Sigmoid colon (tissue), 6 donors: ENCODE measurements at regions not wholly inside any gene's neighbourhood (a gene's known extent, or its start where the extent isn't known, plus 50 kb on each side); places are given as distances from the start of the nearest gene placed in this dataset.

Experiments used
- DNase-seq: peaks from one replicate; pipeline ENCODE4 v3.0.0-alpha.2; 2019
- H3K27ac ChIP-seq, 4 donors: fragments of 200-600 bp; sonication (generic); one replicate each; pipeline ENCODE4 v1.5.1; 2016 to 2019; ENCODE audit warnings: mild to moderate bottlenecking in 1 of 4
- H3K27me3 ChIP-seq, 3 donors: fragments of 200-600 bp; sonication (generic); one replicate each; pipeline ENCODE4 v1.5.1; 2019; ENCODE audit warnings: mild to moderate bottlenecking in 1 of 3
- H3K36me3 ChIP-seq, 4 donors: fragments of 200-600 bp; sonication (generic); one replicate each; pipeline ENCODE4 v1.5.1; 2016 to 2019
- H3K4me1 ChIP-seq, 4 donors: fragments of 200-600 bp; sonication (generic); one replicate each; pipeline ENCODE4 v1.5.1; 2017 to 2019
- H3K4me3 ChIP-seq, 4 donors: fragments of 200-600 bp; sonication (generic); one replicate each; pipeline ENCODE4 v1.5.1; 2017 to 2019; ENCODE audit warnings: mild to moderate bottlenecking in 2 of 4, moderate library complexity in 1 of 4
- H3K9me3 ChIP-seq, 4 donors: fragments of 200-600 bp in 3 of 4; sonication (generic) in 3 of 4; one replicate each; pipeline versions ENCODE4 v1.5.1 to v1.6.1; 2013 to 2019
- EP300 ChIP-seq, 4 donors: sonication (generic); formaldehyde crosslinking; IDR thresholded peaks; one replicate each; pipeline ENCODE4 v1.6.1; 2017; ENCODE audit warnings: antibody characterized with exemption in 4 of 4
- POLR2A ChIP-seq, 2 donors: fragments of 450-650 bp; IDR thresholded peaks; one replicate each; pipeline ENCODE4 v1.6.1; 2016; ENCODE audit warnings: antibody characterized with exemption in 2 of 2, mild to moderate bottlenecking in 2 of 2, moderate library complexity in 2 of 2
- POLR2AphosphoS5 ChIP-seq, 4 donors: sonication (generic); formaldehyde crosslinking; IDR thresholded peaks; one replicate each; pipeline ENCODE4 v1.6.1; 2017; ENCODE audit warnings: antibody characterized with exemption in 4 of 4
- WGBS, 2 donors: extraction: QIAGEN DNeasy Blood & Tissue Kit; methylation state at CpG; one replicate each; pipeline ENCODE4 v1.1.7; 2013; 5-methylcytosine and 5-hydroxymethylcytosine counted together
- intact Hi-C: fragments of 100-400 bp; cut with DNase I; formaldehyde crosslinking; loops from one replicate; pipeline ENCODE4 v1.15.1; 2023
- TF ChIP-seq, protein P1 (sequence below), 4 experiments: fragments of 450-650 bp in 3 of 4; fragments of 200-600 bp in 1 of 4; IDR thresholded peaks; one replicate each; pipeline ENCODE4 v1.5.1; 2016 to 2019; ENCODE audit warnings: antibody characterized with exemption in 4 of 4, mild to moderate bottlenecking in 3 of 4, moderate library complexity in 2 of 4
- donor health status: healthy with polysubstance abuse.
- donor health status: healthy.

DNA sequence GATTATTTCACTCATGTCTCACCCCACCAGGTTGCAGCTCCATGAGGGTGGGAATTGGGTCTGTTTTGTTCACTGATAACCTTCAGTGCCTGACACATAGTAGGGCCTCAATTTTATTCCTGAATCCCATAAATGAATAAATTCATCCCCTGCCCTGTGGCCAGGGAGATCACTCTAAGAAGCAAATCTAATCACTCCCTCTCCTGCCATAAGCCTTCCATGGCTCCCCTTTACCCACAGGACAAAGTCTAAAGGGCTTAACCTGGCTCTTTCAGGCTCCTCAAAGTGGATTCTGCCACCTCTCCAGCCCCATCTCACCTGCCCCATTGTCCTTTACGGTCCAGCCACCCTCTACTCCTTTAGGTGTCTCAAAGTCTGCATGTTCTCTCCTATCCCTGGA is 141.8 kb upstream of the PTPN1 start:
- H3K4me3 ChIP-seq = no peak overlapping the region
- no peaks in the 10 kb centered on the region for H3K27me3 ChIP-seq
- 21 to 64% methylated on average over 1 of the region's 1 CpG for WGBS, 2 donors
- no peak overlapping the region for H3K27ac ChIP-seq
- intact Hi-C loops = no loop called here
- no peaks in the 10 kb centered on the region for H3K36me3 ChIP-seq
- no peaks in the 10 kb centered on the region for H3K9me3 ChIP-seq
- no peak for DNase-seq
- peaks cover 0 to 10% (median 5%) of the 10 kb centered on the region in 4 donors for H3K4me1 ChIP-seq
- TF ChIP-seq POLR2AphosphoS5 (IDR thresholded peaks at IDR 0.05) (no peak), EP300 (IDR thresholded peaks at IDR 0.05) (no peak), POLR2A (IDR thresholded peaks at IDR 0.05) (no peak)
- TF ChIP-seq, protein P1, sequence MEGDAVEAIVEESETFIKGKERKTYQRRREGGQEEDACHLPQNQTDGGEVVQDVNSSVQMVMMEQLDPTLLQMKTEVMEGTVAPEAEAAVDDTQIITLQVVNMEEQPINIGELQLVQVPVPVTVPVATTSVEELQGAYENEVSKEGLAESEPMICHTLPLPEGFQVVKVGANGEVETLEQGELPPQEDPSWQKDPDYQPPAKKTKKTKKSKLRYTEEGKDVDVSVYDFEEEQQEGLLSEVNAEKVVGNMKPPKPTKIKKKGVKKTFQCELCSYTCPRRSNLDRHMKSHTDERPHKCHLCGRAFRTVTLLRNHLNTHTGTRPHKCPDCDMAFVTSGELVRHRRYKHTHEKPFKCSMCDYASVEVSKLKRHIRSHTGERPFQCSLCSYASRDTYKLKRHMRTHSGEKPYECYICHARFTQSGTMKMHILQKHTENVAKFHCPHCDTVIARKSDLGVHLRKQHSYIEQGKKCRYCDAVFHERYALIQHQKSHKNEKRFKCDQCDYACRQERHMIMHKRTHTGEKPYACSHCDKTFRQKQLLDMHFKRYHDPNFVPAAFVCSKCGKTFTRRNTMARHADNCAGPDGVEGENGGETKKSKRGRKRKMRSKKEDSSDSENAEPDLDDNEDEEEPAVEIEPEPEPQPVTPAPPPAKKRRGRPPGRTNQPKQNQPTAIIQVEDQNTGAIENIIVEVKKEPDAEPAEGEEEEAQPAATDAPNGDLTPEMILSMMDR (IDR thresholded peaks at IDR 0.05) = no peak

DNA sequence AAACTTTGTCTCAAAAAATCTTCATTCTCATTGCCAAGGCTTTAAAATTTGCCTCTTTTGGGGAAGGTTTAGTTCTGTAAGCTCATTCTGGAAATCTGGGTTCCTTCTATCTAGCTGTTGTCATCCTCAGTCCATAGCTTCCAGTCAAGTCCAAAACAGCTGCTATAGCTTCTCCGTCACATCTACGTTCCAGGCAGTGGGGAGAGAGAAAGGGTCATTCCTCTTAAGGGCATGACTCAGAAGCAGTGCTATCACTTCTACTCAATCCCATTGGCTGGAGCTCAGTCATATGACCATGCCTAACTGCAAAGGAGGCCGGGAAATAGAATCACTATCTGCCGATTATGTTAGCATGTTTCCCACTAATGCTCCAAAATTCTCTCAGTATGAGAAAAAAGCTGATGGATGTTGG is 141.4 kb upstream of the PTPN1 start:
- H3K4me1 ChIP-seq = peaks cover 0 to 10% (median 5%) of the 10 kb centered on the region in 4 donors
- H3K27ac ChIP-seq = no peak overlapping the region
- H3K4me3 ChIP-seq = no peak overlapping the region
- intact Hi-C loops = no loop called here
- no peaks in the 10 kb centered on the region for H3K27me3 ChIP-seq
- no peaks in the 10 kb centered on the region for H3K36me3 ChIP-seq
- no peak for DNase-seq
- 48 to 76% methylated on average over 4 of the region's 4 CpGs for WGBS, 2 donors
- no peaks in the 10 kb centered on the region for H3K9me3 ChIP-seq
- TF ChIP-seq, protein P1 (IDR thresholded peaks at IDR 0.05) = no peak
- TF ChIP-seq EP300 (IDR thresholded peaks at IDR 0.05) = no peak
- TF ChIP-seq POLR2AphosphoS5 (IDR thresholded peaks at IDR 0.05) = no peak
- no peak for TF ChIP-seq POLR2A (IDR thresholded peaks at IDR 0.05)

GRCh38 chr20:50369225-50370035 is 140.8 kb upstream of the PTPN1 start:
- H3K27me3 ChIP-seq = no peaks in the 10 kb centered on the region
- H3K36me3 ChIP-seq = no peaks in the 10 kb centered on the region
- H3K9me3 ChIP-seq = no peaks in the 10 kb centered on the region
- H3K4me3 ChIP-seq = no peak overlapping the region
- 14 to 54% methylated on average over 13 of the region's 13 CpGs for WGBS, 2 donors
- peaks cover 0 to 10% (median 5%) of the 10 kb centered on the region in 4 donors for H3K4me1 ChIP-seq
- no peak overlapping the region for H3K27ac ChIP-seq
- TF ChIP-seq POLR2A (IDR thresholded peaks at IDR 0.05) = no peak
- TF ChIP-seq, protein P1 (IDR thresholded peaks at IDR 0.05) = peak in 1 of 4 experiments; percentile 19
- DNase-seq = no peak
- intact Hi-C loops = no loop called here

GRCh38 chr20:50370036-50370566 is 140.1 kb upstream of the PTPN1 start:
- intact Hi-C loops = no loop called here
- Histone ChIP-seq H3K4me3 (no peak overlapping the region), H3K4me1 (peaks cover 0 to 10% (median 5%) of the 10 kb centered on the region in 4 donors), H3K27me3 (no peaks in the 10 kb centered on the region), H3K27ac (no peak overlapping the region), H3K9me3 (no peaks in the 10 kb centered on the region), H3K36me3 (no peaks in the 10 kb centered on the region)
- WGBS, 2 donors = 81 to 93% methylated on average over 11 of the region's 11 CpGs
- no peak for DNase-seq
- TF ChIP-seq POLR2A (IDR thresholded peaks at IDR 0.05) = no peak
- TF ChIP-seq EP300 (IDR thresholded peaks at IDR 0.05) = no peak
- no peak for TF ChIP-seq POLR2AphosphoS5 (IDR thresholded peaks at IDR 0.05)
- TF ChIP-seq, protein P1 (IDR thresholded peaks at IDR 0.05) = no peak
